ENCODE measurements at regions not wholly inside any gene's neighbourhood (a gene's known extent, or its start where the extent isn't known, plus 50 kb on each side); places are given as distances from the start of the nearest gene placed in this dataset.

DNA sequence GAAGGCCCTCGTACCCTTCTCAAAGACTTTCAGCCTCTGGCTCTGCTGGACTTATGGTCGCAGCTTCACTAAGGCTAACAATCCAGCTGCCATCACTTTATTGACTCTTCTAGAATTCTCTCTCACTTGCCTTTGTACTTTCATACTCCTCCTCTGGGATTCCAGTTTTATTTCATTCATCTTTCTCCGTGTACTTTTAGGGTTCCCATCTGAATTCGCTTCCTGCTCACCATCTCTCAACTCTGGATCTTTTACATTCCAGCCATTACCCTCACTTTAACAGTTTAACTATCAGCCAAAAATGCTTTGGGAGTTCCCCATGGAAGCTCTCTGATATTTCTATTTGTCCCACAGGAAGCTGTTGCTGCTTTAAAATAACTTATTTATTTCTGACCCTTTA is 149.3 kb upstream of the KL start:
- Histone ChIP-seq H3K36me3 (ENCODE audit: control insufficient read depth, insufficient read depth, low read length) (no peaks in the 10 kb centered on the region), H3K9ac (ENCODE audit: extremely low read depth, low read length, poor library complexity, severe bottlenecking) (no peak overlapping the region), H3K4me3 (ENCODE audit: low read length) (no peak overlapping the region), H3K4me1 (ENCODE audit: control insufficient read depth, insufficient read depth, low read length) (no peaks in the 10 kb centered on the region), H3K9me3 (ENCODE audit: control insufficient read depth, low read length) (peaks cover 4% of the 10 kb centered on the region), H3K27ac (ENCODE audit: low read depth, low read length) (no peak overlapping the region), H3K27me3 (ENCODE audit: control insufficient read depth, insufficient read depth, low read length, poor library complexity, severe bottlenecking) (no peaks in the 10 kb centered on the region)
- no peak overlapping the region for H3K4me3 Mint-ChIP-seq
- H3K9me3 Mint-ChIP-seq, result peaks cover 7% of the 10 kb centered on the region
- no peaks in the 10 kb centered on the region for H3K4me1 Mint-ChIP-seq
- WGBS, 2 experiments (ENCODE audit: insufficient coverage in 1 of 2, insufficient read length in 1 of 2), result 94 to 96% methylated on average over 4 of the region's 4 CpGs
- no peak for DNase-seq
- no peak overlapping the region for H3K27ac Mint-ChIP-seq
- no peaks in the 10 kb centered on the region for H3K36me3 Mint-ChIP-seq (ENCODE audit: low read depth)
- TF ChIP-seq, protein P1, sequence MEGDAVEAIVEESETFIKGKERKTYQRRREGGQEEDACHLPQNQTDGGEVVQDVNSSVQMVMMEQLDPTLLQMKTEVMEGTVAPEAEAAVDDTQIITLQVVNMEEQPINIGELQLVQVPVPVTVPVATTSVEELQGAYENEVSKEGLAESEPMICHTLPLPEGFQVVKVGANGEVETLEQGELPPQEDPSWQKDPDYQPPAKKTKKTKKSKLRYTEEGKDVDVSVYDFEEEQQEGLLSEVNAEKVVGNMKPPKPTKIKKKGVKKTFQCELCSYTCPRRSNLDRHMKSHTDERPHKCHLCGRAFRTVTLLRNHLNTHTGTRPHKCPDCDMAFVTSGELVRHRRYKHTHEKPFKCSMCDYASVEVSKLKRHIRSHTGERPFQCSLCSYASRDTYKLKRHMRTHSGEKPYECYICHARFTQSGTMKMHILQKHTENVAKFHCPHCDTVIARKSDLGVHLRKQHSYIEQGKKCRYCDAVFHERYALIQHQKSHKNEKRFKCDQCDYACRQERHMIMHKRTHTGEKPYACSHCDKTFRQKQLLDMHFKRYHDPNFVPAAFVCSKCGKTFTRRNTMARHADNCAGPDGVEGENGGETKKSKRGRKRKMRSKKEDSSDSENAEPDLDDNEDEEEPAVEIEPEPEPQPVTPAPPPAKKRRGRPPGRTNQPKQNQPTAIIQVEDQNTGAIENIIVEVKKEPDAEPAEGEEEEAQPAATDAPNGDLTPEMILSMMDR (conservative IDR thresholded peaks at IDR 0.05), result no peak
- no peaks in the 10 kb centered on the region for H3K27me3 Mint-ChIP-seq (ENCODE audit: insufficient read depth)

GRCh38 chr13:32877491-32877890 is 138.7 kb upstream of the KL start:
- H3K4me3 ChIP-seq (ENCODE audit: low read length), result no peak overlapping the region
- H3K36me3 ChIP-seq (ENCODE audit: control insufficient read depth, insufficient read depth, low read length), result no peaks in the 10 kb centered on the region
- Mint-ChIP-seq H3K27me3 (ENCODE audit: insufficient read depth) (peaks cover 2% of the 10 kb centered on the region), H3K36me3 (ENCODE audit: low read depth) (no peaks in the 10 kb centered on the region), H3K27ac (no peak overlapping the region), H3K4me3 (no peak overlapping the region), H3K4me1 (no peaks in the 10 kb centered on the region), H3K9me3 (no peaks in the 10 kb centered on the region)
- TF ChIP-seq, protein P1 (conservative IDR thresholded peaks at IDR 0.05), result no peak
- DNase-seq, result no peak
- H3K27ac ChIP-seq (ENCODE audit: low read depth, low read length), result no peak overlapping the region
- H3K9me3 ChIP-seq (ENCODE audit: control insufficient read depth, low read length), result no peaks in the 10 kb centered on the region
- no peaks in the 10 kb centered on the region for H3K4me1 ChIP-seq (ENCODE audit: control insufficient read depth, insufficient read depth, low read length)
- WGBS, 2 experiments (ENCODE audit: insufficient coverage in 1 of 2, insufficient read length in 1 of 2), result 86 to 91% methylated on average over 1 to 2 of the region's 2 CpGs
- no peaks in the 10 kb centered on the region for H3K27me3 ChIP-seq (ENCODE audit: control insufficient read depth, insufficient read depth, low read length, poor library complexity, severe bottlenecking)
- H3K9ac ChIP-seq (ENCODE audit: extremely low read depth, low read length, poor library complexity, severe bottlenecking), result no peak overlapping the region

DNA sequence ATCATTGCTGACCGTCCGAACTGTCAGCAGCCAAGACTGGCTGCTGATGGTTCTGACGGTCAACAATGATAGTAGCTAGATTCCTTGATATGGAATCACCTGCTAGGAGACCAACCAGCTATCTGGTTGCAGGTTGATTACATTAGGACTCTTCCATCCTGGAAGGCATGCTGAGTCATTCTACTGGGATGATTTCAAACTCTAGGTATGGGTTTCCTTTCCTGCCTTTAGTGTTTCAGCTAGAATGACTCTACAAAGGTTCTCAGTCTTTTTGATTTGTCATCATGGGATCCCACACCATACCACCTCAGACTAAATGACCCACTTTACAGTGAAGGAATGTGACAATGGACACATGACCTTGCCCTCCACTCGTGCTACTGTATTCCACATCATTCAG is 138.1 kb upstream of the KL start:
- TF ChIP-seq, protein P1 (conservative IDR thresholded peaks at IDR 0.05), result no peak
- DNase-seq, result no peak
- H3K9me3 ChIP-seq (ENCODE audit: control insufficient read depth, low read length), result no peaks in the 10 kb centered on the region
- H3K27me3 ChIP-seq (ENCODE audit: control insufficient read depth, insufficient read depth, low read length, poor library complexity, severe bottlenecking), result no peaks in the 10 kb centered on the region
- Mint-ChIP-seq H3K27me3 (ENCODE audit: insufficient read depth) (peaks cover 2% of the 10 kb centered on the region), H3K36me3 (ENCODE audit: low read depth) (no peaks in the 10 kb centered on the region), H3K4me3 (no peak overlapping the region), H3K9me3 (no peaks in the 10 kb centered on the region), H3K27ac (no peak overlapping the region), H3K4me1 (no peaks in the 10 kb centered on the region)
- no peak overlapping the region for H3K9ac ChIP-seq (ENCODE audit: extremely low read depth, low read length, poor library complexity, severe bottlenecking)
- no peak overlapping the region for H3K27ac ChIP-seq (ENCODE audit: low read depth, low read length)
- WGBS, 2 experiments (ENCODE audit: insufficient coverage in 1 of 2, insufficient read length in 1 of 2), result 92% methylated on average over 4 of the region's 4 CpGs; no CpG with 5 or more reads in 1 of the 2 experiments
- no peaks in the 10 kb centered on the region for H3K4me1 ChIP-seq (ENCODE audit: control insufficient read depth, insufficient read depth, low read length)
- H3K4me3 ChIP-seq (ENCODE audit: low read length), result no peak overlapping the region
- no peaks in the 10 kb centered on the region for H3K36me3 ChIP-seq (ENCODE audit: control insufficient read depth, insufficient read depth, low read length)
